GM19238 (cell line): ENCODE measurements at regions not wholly inside any gene's neighbourhood (a gene's known extent, or its start where the extent isn't known, plus 50 kb on each side); places are given as distances from the start of the nearest gene placed in this dataset.
"Not testable (repeated sequence)": the region's sequence is repeated elsewhere in the genome, so short reads cannot be mapped to it uniquely, and the experiment has no call there.

Source experiments
- DNase-seq: peaks from one replicate; pipeline ENCODE4 v3.0.0; 2011; ENCODE audit warnings: low spot score; ENCODE audit not compliant: insufficient read length

DNA sequence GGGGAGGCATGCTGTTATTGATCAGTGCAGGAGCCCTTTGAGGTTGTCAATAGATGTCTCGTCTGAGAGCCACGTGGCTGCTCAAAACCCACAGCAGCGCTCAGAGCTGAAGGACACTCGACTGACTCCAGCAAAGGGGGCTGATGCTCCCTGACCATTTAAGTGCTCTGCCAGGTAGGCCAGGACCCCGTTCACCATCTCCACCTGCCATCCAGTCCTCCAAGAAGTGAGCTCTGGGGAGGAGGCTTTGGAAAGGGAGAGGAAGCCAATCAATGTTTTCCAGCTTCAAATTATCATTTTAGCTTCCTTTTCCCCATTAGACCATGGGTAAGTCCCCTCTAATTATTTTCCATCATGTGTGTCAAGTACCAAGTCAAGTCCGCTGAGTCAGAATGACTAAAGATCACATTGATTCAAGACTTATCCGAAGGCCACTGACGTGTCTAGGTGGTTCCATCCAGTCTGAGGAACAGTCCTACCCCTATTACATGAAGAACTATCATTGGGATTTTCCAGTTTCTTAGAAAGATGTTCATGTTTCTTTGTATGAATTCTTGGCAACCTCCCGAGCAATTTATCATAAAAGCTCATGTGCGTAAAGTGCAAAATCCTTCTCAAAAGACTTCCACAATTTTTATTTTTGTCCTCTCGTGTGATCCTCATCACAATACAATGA is 302.6 kb upstream of the LYZL1 start:
- no peak for DNase-seq

- no peak for DNase-seq
These were observed 302.0 kb upstream of the LYZL1 start for GRCh38 chr10:28986856-28987255.

DNA sequence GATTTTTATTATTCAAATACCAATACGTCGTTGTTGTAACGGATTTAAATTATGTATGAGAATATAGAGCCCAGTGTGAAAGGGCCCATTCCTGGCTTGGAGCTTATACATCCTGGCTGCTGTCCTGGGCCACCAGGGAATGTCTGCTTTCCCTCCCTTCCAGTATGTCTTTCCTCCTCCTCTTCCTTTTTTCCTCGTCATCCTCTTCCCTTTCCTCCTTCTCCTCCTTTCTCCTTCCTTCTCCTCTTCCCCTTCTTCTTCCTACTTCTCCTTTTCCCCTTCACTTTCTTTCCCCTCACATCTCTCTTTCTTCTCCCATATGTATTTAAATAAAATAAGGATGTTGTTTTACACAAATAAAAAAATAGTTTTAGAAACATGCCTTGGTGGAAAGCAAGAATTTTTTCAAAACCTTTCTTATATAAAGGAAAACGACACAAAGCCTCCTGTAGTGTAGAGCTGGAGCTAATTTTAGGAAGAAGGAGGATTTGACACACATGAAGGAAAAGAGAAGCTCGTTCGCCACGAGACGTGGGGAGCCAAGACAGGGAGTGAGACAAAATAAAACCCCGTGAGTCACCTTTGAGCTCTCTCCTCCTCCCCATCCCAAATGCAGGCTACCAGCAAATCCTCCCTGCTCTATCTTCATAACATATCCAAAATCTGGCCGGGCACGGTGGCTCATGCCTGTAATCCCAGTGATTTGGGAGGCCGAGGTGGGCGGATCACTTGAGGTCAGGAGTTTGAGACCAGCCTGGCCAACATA is 301.1 kb upstream of the LYZL1 start:
- DNase-seq: no peak

DNA sequence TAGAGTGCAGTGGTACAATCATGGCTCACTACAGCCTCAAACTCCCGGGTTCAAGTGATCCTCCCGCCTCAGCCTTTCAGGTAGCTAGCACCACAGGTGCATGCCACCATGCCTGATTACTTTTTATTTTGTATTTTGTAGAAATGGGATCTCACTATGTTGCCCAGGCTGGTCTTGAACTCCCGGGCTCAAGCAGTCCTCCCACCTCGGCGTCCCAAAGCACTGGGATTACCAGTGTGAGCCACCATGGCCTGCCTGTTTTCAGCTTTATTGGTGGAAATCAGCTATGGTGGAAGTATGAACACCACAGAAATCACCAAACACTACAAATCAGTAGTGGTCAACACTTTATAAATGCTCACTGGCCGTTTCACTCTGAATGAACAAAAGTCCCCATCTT is 299.9 kb upstream of the LYZL1 start:
- DNase-seq: no peak

DNA sequence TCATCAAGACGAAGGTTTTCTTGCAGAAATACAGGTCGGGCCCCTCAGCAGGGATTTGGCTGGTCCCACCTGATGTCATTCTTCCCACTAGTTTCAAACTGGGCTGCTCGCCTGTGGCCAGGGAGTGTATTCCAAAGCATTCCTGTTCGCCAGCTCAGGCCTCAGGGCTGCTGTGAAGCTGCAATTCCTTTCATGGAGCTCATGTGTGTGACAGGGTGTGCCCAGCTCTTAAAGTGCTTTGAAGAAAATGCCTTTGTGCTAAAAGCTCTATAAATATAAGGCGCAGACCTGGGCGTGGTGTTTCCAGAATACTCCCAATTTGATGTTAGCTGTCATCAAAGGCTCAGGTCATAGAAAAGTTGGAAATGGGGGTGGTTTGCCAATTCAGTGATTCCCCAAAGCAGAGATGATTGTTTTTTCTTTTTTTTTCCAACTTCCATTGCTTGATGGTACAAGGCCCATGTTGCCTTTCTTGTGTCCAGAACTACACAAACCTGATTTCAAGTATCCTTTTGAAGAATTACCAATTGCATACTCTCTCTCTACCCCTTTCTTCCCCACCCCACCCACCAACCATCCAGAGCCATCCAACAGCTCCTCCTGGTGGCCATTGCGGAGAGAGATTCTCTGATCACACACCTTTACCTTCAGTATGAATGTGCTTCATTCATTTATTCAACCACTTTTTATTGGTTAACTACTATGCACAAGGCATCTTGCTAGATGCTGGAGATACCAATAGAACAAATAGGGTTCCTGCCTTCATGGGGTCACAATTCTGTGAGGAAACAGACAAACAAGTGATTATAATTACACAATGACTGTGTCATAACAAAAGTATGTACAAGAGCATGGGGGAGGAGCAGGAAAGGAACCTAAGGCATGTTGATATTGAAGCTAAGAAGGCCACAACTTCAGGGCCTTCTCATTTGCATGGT is 297.3 kb upstream of the LYZL1 start:
- peak; percentile 5 for DNase-seq

DNA sequence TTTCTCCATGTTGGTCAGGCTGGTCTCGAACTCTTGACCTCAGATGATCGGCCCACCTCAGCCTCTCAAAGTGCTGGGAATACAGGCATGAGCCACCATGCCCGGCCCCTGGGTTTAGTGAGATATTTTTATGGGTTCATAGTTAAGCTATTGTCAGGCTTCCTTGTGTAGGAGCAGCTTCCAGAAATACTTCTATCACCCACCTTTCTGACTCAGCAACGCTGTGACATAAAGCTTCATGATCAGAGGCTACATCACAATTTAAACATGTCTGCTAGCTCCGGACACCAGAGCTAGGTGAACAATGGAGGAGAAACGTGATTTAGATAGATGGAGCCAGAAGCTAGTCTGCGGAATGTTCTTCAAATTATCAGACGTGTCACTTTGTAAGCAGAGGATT is 295.8 kb upstream of the LYZL1 start:
- DNase-seq: no peak

GRCh38 chr10:28993861-28994260 is 295.0 kb upstream of the LYZL1 start:
- no peak for DNase-seq

- DNase-seq: not testable (repeated sequence)
These were observed 294.1 kb upstream of the LYZL1 start for GRCh38 chr10:28994802-28995201.

- no peak for DNase-seq
These were observed 293.4 kb upstream of the LYZL1 start for GRCh38 chr10:28995497-28995896.

DNA sequence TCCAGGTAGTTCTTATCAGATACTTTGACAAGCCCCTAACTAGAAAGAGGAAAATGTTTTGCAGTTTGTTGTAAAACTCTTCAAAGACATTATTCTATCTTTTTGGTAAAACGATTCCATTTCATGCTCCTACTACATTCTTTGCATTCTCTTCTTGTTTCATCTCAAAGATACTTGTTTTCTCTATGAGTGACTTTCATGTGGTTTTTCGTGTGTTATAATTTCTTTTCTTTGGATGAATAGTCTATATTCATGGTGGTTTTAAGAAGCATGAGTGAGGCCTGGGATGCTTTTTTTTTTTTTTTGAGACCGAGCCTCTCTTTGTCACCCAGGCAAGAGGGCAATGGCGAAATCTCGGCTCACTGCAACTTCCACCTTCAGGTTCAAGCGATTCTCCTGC is 292.5 kb upstream of the LYZL1 start:
- DNase-seq: no peak

GRCh38 chr10:28996947-28997551 is 291.8 kb upstream of the LYZL1 start:
- no peak for DNase-seq

GRCh38 chr10:28997734-28998133 is 291.1 kb upstream of the LYZL1 start:
- no peak for DNase-seq

GRCh38 chr10:29001801-29002200 is 287.1 kb upstream of the LYZL1 start:
- DNase-seq: no peak

DNA sequence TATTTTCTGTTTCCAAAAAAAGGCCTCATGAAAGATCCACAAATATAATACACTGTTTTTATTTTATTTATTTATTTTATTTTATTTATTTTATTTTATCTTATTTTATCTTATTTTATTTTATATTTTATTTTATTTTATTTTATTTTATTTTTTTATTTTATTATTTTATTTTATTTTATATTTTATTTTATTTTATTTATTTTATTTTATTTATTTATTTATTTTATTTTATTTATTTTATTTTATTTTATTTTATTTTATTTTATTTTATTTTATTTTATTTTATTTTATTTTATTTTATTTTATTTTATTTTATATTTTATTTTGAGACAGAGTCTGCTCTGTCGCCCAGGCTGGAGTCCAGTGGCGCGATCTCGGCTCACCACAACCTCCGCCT is 285.9 kb upstream of the LYZL1 start:
- DNase-seq: not testable (repeated sequence)

DNA sequence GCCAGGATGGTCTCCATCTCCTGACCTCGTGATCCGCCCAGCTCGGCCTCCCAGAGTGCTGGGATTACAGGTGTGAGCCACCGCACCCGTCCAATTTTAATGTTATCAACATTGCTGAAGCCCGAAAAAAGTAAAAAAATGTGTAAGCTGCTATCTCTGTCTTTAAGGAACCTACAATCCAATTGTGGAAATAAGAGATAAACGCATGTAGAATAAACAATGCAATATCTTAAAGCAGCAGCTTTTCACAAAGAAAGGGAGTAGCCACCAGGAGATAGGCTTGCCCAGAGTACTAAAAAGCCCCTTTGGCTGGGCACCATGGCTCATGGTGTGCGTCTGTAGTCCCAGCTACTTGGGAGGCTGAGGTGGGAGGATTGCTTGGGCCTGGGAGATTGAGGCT is 282.9 kb upstream of the LYZL1 start:
- DNase-seq: no peak

DNA sequence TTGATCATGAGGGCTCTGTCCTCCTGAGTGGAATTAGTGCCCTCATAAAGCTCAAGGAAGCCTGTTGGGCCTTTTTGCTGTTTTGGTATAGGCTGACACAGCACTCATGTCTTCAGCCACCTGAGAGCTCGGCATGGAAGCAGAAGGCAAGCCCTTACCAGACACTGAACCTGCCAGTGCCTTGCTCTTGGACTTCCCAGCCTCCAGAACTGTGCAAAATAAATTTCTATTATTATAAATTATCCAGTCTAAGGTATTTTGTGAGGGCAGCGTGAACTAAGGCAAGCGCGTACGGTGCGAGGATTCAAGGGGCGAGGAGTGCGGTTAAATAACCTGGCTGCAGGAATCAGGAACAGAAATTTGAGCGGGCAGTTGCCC is 281.5 kb upstream of the LYZL1 start:
- DNase-seq: no peak

- no peak for DNase-seq
These were observed 280.9 kb upstream of the LYZL1 start for GRCh38 chr10:29007748-29008610.

- DNase-seq: no peak
These were observed 279.4 kb upstream of the LYZL1 start for GRCh38 chr10:29009464-29009863.

DNA sequence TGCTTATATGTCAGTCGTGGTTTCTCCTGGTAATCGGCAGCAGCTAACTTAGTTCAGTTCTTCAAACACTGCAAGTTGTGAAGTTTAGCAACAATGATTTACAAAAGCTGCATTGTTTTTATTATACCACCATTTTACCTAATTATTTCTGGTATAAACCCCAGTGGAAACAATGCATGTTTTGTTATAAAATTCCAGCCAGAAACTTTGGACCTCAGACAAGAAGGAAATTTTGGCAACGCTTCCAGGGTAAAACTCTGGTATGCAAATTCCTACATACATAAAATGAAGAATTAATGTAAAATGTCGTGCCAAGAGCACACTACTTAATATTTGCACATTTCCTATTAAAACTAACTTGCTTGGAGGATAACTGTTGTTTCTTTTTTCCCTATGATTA is 277.4 kb upstream of the LYZL1 start:
- no peak for DNase-seq

DNA sequence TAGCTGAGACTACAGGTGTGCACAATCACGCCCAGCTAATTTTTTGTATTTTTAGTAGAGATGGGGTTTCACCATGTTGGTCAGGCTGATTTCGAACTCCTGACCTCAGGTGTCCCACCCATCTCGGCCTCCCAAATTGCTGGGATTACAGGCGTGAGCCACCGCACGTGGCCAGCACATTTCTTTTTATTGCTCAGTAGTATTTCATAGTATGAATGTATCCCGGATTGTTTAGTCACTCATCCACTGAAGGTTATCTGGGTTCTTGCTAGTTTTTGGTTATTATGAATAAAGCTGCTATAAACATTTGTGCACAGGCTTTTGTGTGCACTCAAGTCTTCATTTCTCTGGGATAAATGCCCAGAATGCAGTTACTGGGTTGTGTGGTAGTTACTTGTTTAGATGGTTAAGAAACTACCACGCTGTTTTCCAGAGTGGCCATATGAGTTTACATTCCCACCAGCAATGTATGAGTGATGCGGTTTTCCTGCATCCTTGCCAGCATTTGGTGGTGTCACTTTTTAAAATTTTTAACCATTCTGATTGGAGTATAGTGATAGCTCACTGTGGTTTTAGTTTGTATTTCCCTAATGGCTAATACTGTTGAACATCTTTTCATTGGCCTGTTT is 275.8 kb upstream of the LYZL1 start:
- DNase-seq: no peak
